Fibroblast of villous mesenchyme (primary cell): ENCODE measurements at regions not wholly inside any gene's neighbourhood (a gene's known extent, or its start where the extent isn't known, plus 50 kb on each side); places are given as distances from the start of the nearest gene placed in this dataset.
"Not testable (repeated sequence)": the region's sequence is repeated elsewhere in the genome, so short reads cannot be mapped to it uniquely, and the experiment has no call there.

Experiments
- DNase-seq: peaks from one replicate; pipeline ENCODE4 v3.0.0-alpha.2; 2010; ENCODE audit warnings: low read depth
- H3K4me3 ChIP-seq: 2 replicates; pipeline ENCODE4 v1.5.1; 2011; ENCODE audit warnings: low read depth, mild to moderate bottlenecking, low read length
- TF ChIP-seq, protein P1 (sequence below): IDR thresholded peaks from 2 replicates; pipeline ENCODE4 v1.5.1; 2012; ENCODE audit warnings: low read depth, mild to moderate bottlenecking, low read length; ENCODE audit not compliant: insufficient read depth

DNA sequence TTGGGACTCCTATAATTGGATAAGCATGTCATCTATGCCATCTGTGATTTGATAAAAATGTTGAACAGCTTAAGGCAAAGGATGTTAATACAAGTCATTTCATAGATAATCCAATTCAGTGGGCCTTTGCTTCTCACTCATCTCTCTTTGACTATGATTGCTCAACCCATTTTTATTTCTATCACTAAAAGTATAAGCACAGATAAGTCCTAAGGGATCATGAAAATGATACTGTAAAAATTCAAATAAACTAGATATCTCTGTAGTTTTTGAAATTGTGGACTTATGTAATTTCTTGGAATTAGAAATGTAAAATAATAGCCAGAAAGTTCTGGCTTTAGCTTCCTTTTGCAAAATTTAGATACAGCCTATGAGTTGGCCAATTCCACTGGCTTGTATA lies 440.3 kb downstream of the POM121L12 start:
- DNase-seq: no peak
- TF ChIP-seq, protein P1, sequence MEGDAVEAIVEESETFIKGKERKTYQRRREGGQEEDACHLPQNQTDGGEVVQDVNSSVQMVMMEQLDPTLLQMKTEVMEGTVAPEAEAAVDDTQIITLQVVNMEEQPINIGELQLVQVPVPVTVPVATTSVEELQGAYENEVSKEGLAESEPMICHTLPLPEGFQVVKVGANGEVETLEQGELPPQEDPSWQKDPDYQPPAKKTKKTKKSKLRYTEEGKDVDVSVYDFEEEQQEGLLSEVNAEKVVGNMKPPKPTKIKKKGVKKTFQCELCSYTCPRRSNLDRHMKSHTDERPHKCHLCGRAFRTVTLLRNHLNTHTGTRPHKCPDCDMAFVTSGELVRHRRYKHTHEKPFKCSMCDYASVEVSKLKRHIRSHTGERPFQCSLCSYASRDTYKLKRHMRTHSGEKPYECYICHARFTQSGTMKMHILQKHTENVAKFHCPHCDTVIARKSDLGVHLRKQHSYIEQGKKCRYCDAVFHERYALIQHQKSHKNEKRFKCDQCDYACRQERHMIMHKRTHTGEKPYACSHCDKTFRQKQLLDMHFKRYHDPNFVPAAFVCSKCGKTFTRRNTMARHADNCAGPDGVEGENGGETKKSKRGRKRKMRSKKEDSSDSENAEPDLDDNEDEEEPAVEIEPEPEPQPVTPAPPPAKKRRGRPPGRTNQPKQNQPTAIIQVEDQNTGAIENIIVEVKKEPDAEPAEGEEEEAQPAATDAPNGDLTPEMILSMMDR: no peak
- H3K4me3 ChIP-seq: no peak overlapping the region

DNA sequence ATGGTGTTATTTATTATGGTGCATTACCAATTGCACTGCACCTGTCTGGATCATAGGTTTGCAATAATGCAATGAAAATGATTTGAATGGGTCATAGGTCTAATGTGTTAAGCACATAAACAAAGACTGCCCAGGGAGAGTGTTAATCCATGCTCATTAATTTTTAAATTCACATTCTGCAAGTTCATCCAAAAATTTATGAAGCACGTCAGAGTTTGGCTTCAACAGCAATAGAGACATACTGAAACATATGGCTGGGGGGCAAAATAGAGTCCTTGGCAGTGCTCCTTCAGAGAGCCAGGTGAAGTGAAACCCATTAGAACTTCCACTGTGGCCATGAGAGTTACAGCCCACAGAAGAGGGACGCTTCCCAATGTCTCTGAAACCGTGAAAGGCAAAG lies 441.1 kb downstream of the POM121L12 start:
- TF ChIP-seq, protein P1: no peak
- no peak overlapping the region for H3K4me3 ChIP-seq
- DNase-seq: no peak

DNA sequence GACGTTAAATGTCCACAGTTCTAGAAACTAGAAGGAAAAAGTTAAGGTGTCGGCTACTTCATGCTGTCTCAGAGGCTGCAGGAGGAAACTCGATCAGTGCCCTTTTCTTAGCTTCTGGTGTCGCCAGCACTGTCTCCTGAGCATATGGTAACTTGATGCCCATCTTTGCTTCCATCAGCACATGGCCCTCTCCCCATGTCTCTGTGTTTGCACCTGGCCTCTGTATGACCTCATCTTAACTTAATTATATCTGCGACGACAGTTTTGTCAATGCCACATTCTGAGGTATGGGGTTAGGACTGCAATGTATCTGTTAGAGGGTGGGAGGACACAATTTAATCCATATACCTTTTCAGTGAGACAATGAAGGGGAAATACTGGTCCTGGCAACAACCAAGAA lies 449.9 kb downstream of the POM121L12 start:
- H3K4me3 ChIP-seq: no peak overlapping the region

GRCh38 chr7:53491051-53491450 lies 455.6 kb downstream of the POM121L12 start:
- H3K4me3 ChIP-seq: no peak overlapping the region
- no peak for DNase-seq
- TF ChIP-seq, protein P1: no peak

More for the DNA sequence above, 449.9 kb downstream of the POM121L12 start:
- TF ChIP-seq, protein P1: no peak
- DNase-seq: no peak

DNA sequence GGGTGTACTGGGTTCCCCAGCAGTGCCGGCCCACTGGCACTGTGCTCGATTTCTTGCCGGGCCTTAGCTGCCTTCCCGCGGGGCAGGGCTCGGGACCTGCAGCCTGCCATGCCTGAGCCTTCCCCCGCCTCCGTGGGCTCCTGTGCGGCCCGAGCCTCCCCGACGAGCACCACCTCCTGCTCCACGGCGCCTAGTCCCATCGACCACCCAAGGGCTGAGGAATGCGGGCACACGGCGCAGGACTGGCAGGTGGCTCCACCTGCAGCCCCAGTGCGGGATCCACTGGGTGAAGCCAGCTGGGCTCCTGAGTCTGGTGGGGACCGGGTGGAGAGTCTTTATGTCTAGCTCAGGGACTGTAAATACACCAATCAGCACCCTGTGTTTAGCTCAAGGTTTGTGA lies 459.7 kb downstream of the POM121L12 start:
- DNase-seq, H3K4me3 ChIP-seq: not testable (repeated sequence)

DNA sequence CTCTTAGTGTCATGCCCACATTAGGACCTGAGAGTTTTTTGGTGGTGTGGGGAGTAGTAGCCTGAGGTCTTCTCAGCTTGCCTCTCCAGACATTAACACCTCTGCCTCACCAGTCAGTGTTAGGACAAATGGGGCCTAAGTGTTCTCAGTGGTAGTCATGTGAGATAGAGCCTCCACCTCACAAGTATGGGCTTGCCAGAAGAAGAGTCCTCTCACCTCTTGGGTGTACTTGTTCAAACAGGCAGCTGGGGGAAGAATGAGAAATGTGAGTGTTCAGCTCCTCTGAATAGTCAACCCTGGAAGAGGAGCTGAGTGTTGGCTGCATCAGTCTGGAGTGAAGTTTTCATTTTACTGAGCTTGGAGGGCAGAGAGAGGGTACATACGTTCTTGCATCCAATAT lies 464.6 kb downstream of the POM121L12 start:
- no peak for DNase-seq
- TF ChIP-seq, protein P1: no peak
- no peak overlapping the region for H3K4me3 ChIP-seq

DNA sequence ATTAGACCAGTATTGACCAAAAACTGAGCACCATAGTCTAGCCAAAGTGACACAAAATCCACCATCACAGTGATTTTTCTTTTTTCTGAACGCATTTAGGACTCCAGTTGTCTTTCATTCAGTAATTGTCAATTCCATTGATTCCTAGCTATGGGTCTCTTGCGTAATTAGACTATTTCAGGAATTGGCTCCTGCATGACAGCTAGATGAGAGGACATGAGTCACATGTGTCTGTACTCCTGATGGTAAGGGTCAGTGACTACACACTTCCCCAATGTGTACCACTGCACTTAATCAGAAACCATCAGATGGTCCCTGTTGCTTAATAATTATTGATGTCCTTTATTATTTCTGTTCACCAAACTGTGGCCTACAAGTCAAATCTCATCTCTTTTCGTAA lies 469.5 kb downstream of the POM121L12 start:
- TF ChIP-seq, protein P1: no peak
- no peak for DNase-seq
- no peak overlapping the region for H3K4me3 ChIP-seq

DNA sequence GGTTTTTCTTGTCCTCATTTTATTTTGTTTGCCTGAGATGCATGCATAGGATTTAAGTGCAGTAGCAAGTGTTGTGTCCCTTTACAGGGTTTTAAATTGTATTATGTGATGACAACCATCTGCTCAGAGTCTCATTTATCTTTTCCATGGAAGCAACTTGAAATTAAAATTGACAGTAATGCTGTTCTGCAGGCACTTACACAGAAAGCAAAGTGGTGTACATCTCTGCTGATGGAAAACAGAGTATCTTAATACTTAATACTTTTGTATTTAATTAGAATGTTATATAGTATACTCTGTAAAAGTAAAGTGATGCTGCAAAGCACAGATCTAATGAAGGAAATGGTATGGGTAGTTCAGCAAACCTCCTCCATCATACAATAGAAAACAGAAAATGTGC lies 482.9 kb downstream of the POM121L12 start:
- DNase-seq: no peak
- no peak overlapping the region for H3K4me3 ChIP-seq
- TF ChIP-seq, protein P1: no peak
